K562 (cell line): ENCODE measurements at regions not wholly inside any gene's neighbourhood (a gene's known extent, or its start where the extent isn't known, plus 50 kb on each side); places are given as distances from the start of the nearest gene placed in this dataset.

Experiments
- ATAC-seq: fragments of 200-7000 bp; cut with Tn5 transposase; 3 replicates; pipeline ENCODE4 v1.9.1; 2020; ENCODE audit warnings: moderate library complexity
- BruUV-seq: library from RNA; stranded (reverse); fragments of 400-500 nt; replicated peaks from 2 replicates; lab custom pipeline; 2021; lab: Mats Ljungman, UMichigan
- CTCF ChIA-PET: fragments of 300-600 bp; formaldehyde crosslinking; extraction: SDS; loops from one replicate; lab custom pipeline; 2021; ENCODE audit warnings: low intra/inter-chr PET ratio; lab: Yijun Ruan, JAX
- POLR2A ChIA-PET: fragments of 300-600, 350-650 bp; sonication (Branson Sonifier 250); formaldehyde crosslinking; extraction: SDS; loops from one replicate; lab custom pipeline; 2021; ENCODE audit warnings: antibody characterized with exemption, inconsistent platforms; lab: Yijun Ruan, JAX
- DNase-seq, 4 experiments: peaks; one replicate each; pipeline versions ENCODE4 v3.0.0 to v3.0.0-alpha.2; 2011 to 2018; ENCODE audit warnings: low spot score in 3 of 4, mixed read lengths in 3 of 4; ENCODE audit errors: extremely low read depth in 1 of 4
- FAIRE-seq: peaks from 2 replicates; lab custom pipeline; 2011; peaks lifted over from hg19 to GRCh38; lab: Jason Lieb, UNC
- H2AFZ ChIP-seq: 2 replicates; pipeline ENCODE4 v1.6.0; 2011; ENCODE audit warnings: low read depth, low read length, control low read depth, inconsistent platforms
- H3K27ac ChIP-seq: fragments of 200-600 bp; 3 replicates; pipeline ENCODE4 v1.8.0; 2011; ENCODE audit warnings: low read depth, mild to moderate bottlenecking, control low read depth, inconsistent platforms, low read length, moderate library complexity, mixed read lengths; ENCODE audit errors: extremely low read depth
- H3K27me3 ChIP-seq, 2 experiments: fragments of 300-600 bp in 1 of 2; 2 replicates in 1 of 2; 3 replicates in 1 of 2; pipeline versions ENCODE4 v1.6.0 to v1.8.0; 2011; ENCODE audit warnings: inconsistent platforms in 2 of 2, low read length in 2 of 2, mild to moderate bottlenecking in 1 of 2, mixed read lengths in 1 of 2, moderate library complexity in 1 of 2; ENCODE audit not compliant: control insufficient read depth in 2 of 2, insufficient read depth in 2 of 2
- H3K36me3 ChIP-seq: fragments of 300-600 bp; 3 replicates; pipeline ENCODE4 v1.8.0; 2011; ENCODE audit warnings: mild to moderate bottlenecking, low read length, inconsistent platforms; ENCODE audit not compliant: control insufficient read depth, insufficient read depth
- H3K4me1 ChIP-seq, 2 experiments: fragments of 200-600 bp in 1 of 2; replicated peaks in 1 of 2; 2 replicates in 1 of 2; 3 replicates in 1 of 2; pipeline versions ENCODE4 v1.5.1 to v1.8.0; 2011; ENCODE audit warnings: inconsistent platforms in 2 of 2, low read length in 2 of 2, mild to moderate bottlenecking in 1 of 2, mixed read lengths in 1 of 2, moderate library complexity in 1 of 2; ENCODE audit not compliant: control insufficient read depth in 2 of 2, insufficient read depth in 2 of 2
- H3K4me2 ChIP-seq: 2 replicates; pipeline ENCODE4 v1.6.1; 2011; ENCODE audit warnings: low read length, control low read depth, inconsistent platforms, mixed read lengths; ENCODE audit not compliant: insufficient read depth
- H3K4me3 ChIP-seq: fragments of 200-600 bp; sonication (generic), shearing (Covaris generic); 2 replicates; pipeline ENCODE4 v1.5.1; 2016; ENCODE audit warnings: control low read depth, inconsistent platforms
- H3K79me2 ChIP-seq: fragments of 200-600 bp; 3 replicates; pipeline ENCODE4 v1.8.0; 2011; ENCODE audit warnings: low read length, inconsistent platforms; ENCODE audit not compliant: control insufficient read depth, insufficient read depth
- H3K9ac ChIP-seq, 2 experiments: 2 replicates each; pipeline versions ENCODE4 v1.6.0 to v1.6.1; 2011; ENCODE audit warnings: low read depth in 2 of 2, low read length in 2 of 2, control low read depth in 1 of 2, inconsistent platforms in 1 of 2, mild to moderate bottlenecking in 1 of 2, mixed read lengths in 1 of 2; ENCODE audit not compliant: insufficient read depth in 1 of 2
- H3K9me1 ChIP-seq: one replicate; pipeline ENCODE4 v1.6.0; 2011; ENCODE audit warnings: inconsistent platforms, mild to moderate bottlenecking, low read length, moderate library complexity; ENCODE audit not compliant: control insufficient read depth, insufficient read depth
- H3K9me3 ChIP-seq: replicated peaks from 2 replicates; pipeline ENCODE4 v1.5.1; 2011; ENCODE audit warnings: low read depth, low read length, inconsistent platforms; ENCODE audit not compliant: control insufficient read depth, insufficient read depth
- H4K20me1 ChIP-seq: replicated peaks from 2 replicates; pipeline ENCODE4 v1.6.1; 2011; ENCODE audit warnings: low read length, inconsistent platforms, mixed read lengths; ENCODE audit not compliant: control insufficient read depth, insufficient read depth
- CBX5 ChIP-seq: IDR thresholded peaks from 2 replicates; pipeline ENCODE4 v1.6.1; 2014; ENCODE audit warnings: low read depth, borderline replicate concordance
- EP400 ChIP-seq: fragments of 450-650 bp; IDR thresholded peaks from 2 replicates; pipeline ENCODE4 v1.6.1; 2017; ENCODE audit warnings: antibody characterized with exemption, mild to moderate bottlenecking, moderate library complexity
- NFATC3 ChIP-seq: fragments of 450-650 bp; IDR thresholded peaks from 2 replicates; pipeline ENCODE4 v1.6.1; 2017; ENCODE audit warnings: mild to moderate bottlenecking
- RBM34 ChIP-seq: fragments of 200-400 bp; formaldehyde crosslinking; IDR thresholded peaks from 2 replicates; pipeline ENCODE4 v1.6.1; 2018; ENCODE audit warnings: low read length, borderline replicate concordance; ENCODE audit not compliant: insufficient read depth
- SIN3A ChIP-seq, 2 experiments: fragments of 150-350 bp in 1 of 2; IDR thresholded peaks; 2 replicates each; pipeline ENCODE4 v1.6.1; 2011 to 2016; ENCODE audit warnings: borderline replicate concordance in 2 of 2, low read depth in 2 of 2, low read length in 2 of 2, mild to moderate bottlenecking in 2 of 2, moderate library complexity in 2 of 2; ENCODE audit not compliant: control insufficient read depth in 1 of 2
- TAF9B ChIP-seq: fragments of 450-650 bp; IDR thresholded peaks from 2 replicates; pipeline ENCODE4 v1.6.1; 2018; ENCODE audit warnings: mild to moderate bottlenecking; ENCODE audit not compliant: partially characterized antibody
- TCFL5 ChIP-seq: fragments of 250-450 bp; sonication (Bioruptor Pico); conservative IDR thresholded peaks from 2 replicates; pipeline ENCODE4 v1.6.1; 2021; ENCODE audit warnings: mild to moderate bottlenecking, moderate library complexity, matching md5 sums
- ZC3H11A ChIP-seq: IDR thresholded peaks from 2 replicates; pipeline ENCODE4 v1.6.1; 2012; ENCODE audit warnings: low read depth, low read length, improper control_type of control experiment
- ZNF41 ChIP-seq: fragments of 250-450 bp; sonication (Bioruptor Pico); conservative IDR thresholded peaks from 2 replicates; pipeline ENCODE4 v1.4.0; 2020; ENCODE audit warnings: mild to moderate bottlenecking
- ZNF589 ChIP-seq: fragments of 200-800 bp; sonication (Bioruptor generic); IDR thresholded peaks from 2 replicates; pipeline ENCODE4 v1.6.1; 2016; ENCODE audit warnings: low read depth, missing genetic modification characterization, missing compliant biosample characterization
- ZNF644 ChIP-seq: fragments of 200-800 bp; sonication (Bioruptor generic); IDR thresholded peaks from 2 replicates; pipeline ENCODE4 v1.6.1; 2016; ENCODE audit warnings: low read depth, missing genetic modification characterization, missing compliant biosample characterization
- WGBS: fragments of 100-300 bp; shearing (Covaris generic); methylation state at CpG from one replicate; pipeline ENCODE4 v1.1.6; 2016; ENCODE audit warnings: low coverage, mixed read lengths; ENCODE audit not compliant: insufficient coverage; ENCODE audit errors: missing lambda C conversion rate; 5-methylcytosine and 5-hydroxymethylcytosine counted together
- in situ Hi-C: fragments of 300-500 bp; cut with MboI; formaldehyde crosslinking; loops from 4 replicates; pipeline ENCODE4 v1.15.0; 2018; ENCODE audit warnings: inconsistent platforms, mixed read lengths
- intact Hi-C: fragments of 100-400 bp; cut with micrococcal nuclease; formaldehyde crosslinking; loops from 2 replicates; pipeline ENCODE4 v1.14.2; 2022

DNA sequence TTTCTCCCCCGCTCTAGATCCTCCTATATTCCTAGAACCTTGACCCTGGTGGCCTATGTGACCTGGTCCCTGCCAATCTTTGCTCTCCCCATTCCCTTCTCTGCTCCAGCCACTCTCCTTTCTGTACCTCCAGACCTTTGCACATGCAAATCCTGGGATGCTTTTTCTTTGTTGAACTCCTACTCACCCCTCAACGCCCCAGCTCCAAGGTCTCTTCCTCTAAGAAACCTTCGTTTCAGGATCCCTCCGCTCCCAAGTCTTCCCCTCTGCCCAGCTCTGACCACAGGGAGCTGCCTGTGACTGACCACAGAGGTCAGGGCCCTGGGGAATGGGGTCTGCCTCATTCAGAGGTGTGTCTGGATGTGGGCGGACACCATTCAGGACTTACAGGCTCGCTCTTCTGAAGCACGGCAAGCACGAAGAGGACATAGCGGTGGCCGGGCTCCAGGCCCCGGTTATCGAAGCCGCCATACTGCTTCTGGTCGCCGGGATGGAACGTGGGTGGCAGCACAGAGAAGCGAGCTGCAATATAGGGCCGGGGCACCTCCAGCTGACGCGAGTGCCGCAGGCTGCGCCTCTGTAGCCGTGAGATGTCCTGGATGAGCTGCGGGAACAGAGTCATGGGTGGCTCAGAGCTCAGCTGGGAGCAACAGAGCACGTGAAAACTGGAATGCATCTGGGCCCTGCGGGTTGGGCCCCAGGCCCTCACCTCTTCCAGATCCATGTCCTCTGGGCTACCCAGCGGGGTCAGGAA lies 120.9 kb downstream of the PTPRS start:
- no peak overlapping the region for H2AFZ ChIP-seq
- FAIRE-seq (no peak), DNase-seq (no peak), ATAC-seq (no peak; the same call in 2 of the 3 replicates)
- intact Hi-C loops (no loop called here), in situ Hi-C loops (no loop called here)
- no peaks in the 10 kb centered on the region for H3K9me1 ChIP-seq
- H3K4me1 ChIP-seq: peaks cover 0 to 4% of the 10 kb centered on the region in 2 experiments; a peak in 3 of 5 replicates
- H3K79me2 ChIP-seq: no peaks in the 10 kb centered on the region
- BruUV-seq: no TSS peak
- H3K4me3 ChIP-seq: no peak overlapping the region
- H3K9me3 ChIP-seq: no peaks in the 10 kb centered on the region
- no peaks in the 10 kb centered on the region for H3K27me3 ChIP-seq
- ChIA-PET POLR2A (interaction anchor here (0.6 to 0.9 kb wide), 3 partner anchors 13 to 92 kb away, joined by 3 to 4 read pairs (median 3); no protein-coding TSS in a partner anchor), CTCF (no interaction called here)
- H3K4me2 ChIP-seq: no peak overlapping the region
- 85% methylated on average over 27 of the region's 27 CpGs for WGBS
- TF ChIP-seq TCFL5 (CRISPR knock-in tag) (no peak), ZNF644 (tag) (no peak), RBM34 (no peak), ZNF589 (CRISPR knock-in tag) (no peak), TAF9B (no peak), EP400 (no peak), SIN3A (IDR thresholded peaks at IDR 0.05; ENCODE audit: borderline replicate concordance in 2 of 2, control insufficient read depth in 1 of 2, low read depth in 2 of 2, low read length in 2 of 2) (no peak), ZNF41 (no peak), CBX5 (no peak), NFATC3 (no peak), ZC3H11A (no peak)
- H3K9ac ChIP-seq: no peak overlapping the region
- no peaks in the 10 kb centered on the region for H4K20me1 ChIP-seq
- H3K27ac ChIP-seq: no peak overlapping the region
- H3K36me3 ChIP-seq: peaks cover 28% of the 10 kb centered on the region; the same call in 2 of the 3 replicates
